ENCODE measurements at regions not wholly inside any gene's neighbourhood (a gene's known extent, or its start where the extent isn't known, plus 50 kb on each side); places are given as distances from the start of the nearest gene placed in this dataset.

DNA sequence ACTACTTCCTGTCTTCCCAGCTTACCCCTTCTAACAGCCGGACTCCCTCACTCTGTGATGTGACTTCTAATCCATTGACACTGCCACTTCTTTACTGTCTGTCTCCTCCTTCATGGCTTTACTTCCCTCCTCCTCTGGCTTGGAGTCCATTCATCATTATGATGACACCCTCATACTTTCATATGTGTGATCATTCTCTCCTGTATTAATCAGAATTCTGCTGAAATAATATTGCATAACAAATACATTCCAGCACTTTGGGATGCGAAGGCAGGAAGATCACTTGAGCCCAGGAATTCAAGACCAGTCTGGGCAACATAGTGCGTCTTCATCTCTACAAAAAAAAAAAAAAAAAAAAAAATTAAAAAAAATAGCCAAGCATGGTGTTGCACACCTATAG is 147.9 kb upstream of the BTBD3 start:
- H3K27me3 ChIP-seq (ENCODE audit: control insufficient read depth, insufficient read depth, low read length) = no peaks in the 10 kb centered on the region
- no peak overlapping the region for H3K9ac ChIP-seq (ENCODE audit: low read length)
- H3K4me3 ChIP-seq (ENCODE audit: low read length) = no peak overlapping the region
- H3K4me1 ChIP-seq (ENCODE audit: control insufficient read depth, insufficient read depth, low read length) = no peaks in the 10 kb centered on the region
- H3K36me3 ChIP-seq (ENCODE audit: control insufficient read depth, insufficient read depth, low read length) = no peaks in the 10 kb centered on the region
- H3K9me3 ChIP-seq (ENCODE audit: control insufficient read depth, low read length) = no peaks in the 10 kb centered on the region

DNA sequence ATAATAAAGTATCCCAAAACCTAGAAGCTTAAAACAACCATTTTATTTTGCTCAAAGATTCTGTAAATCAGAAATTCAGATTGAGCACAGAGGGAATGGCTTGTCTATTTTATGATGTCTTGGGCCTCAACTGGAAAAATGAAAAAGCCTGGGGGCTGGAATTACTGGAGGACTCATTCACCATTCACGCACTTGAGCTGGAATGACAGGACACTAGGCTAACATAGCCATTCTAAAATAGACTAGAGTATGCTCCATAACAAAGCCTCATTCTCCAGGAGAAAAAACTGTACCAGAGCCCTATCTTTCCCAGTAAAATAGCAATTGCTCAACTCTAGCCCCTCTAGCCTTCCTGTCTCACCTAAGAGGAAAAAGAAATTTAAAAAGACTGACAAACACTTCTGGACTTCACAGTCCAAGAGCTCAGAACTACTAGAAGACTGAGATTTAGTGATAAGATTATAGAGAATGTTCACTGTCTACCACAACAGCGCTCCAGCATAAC is 145.4 kb upstream of the BTBD3 start:
- H3K9me3 ChIP-seq (ENCODE audit: control insufficient read depth, low read length) = no peaks in the 10 kb centered on the region

DNA sequence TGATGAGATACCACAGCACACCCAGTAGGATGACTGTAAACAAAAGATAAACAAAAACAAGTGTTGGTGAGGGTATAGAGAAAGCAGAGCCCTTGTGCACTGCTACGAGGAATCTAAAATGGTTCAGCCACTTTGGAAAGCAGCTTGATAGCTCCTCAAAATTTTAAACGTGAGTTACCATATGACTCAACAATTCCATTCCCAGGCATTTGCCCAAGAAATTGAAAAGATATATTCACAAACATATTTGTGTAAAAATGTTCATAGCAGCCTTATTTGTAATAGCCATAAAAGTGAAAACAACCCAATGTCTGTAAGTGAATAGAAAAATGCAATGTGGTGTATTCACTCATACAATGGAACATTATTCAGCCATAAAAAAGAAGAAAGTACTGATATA is 141.0 kb upstream of the BTBD3 start:
- no peaks in the 10 kb centered on the region for H3K4me1 ChIP-seq (ENCODE audit: control insufficient read depth, insufficient read depth, low read length)
- H3K27me3 ChIP-seq (ENCODE audit: control insufficient read depth, insufficient read depth, low read length) = no peaks in the 10 kb centered on the region
- H3K36me3 ChIP-seq (ENCODE audit: control insufficient read depth, insufficient read depth, low read length) = no peaks in the 10 kb centered on the region
- no peak overlapping the region for H3K4me3 ChIP-seq (ENCODE audit: low read length)
- no peaks in the 10 kb centered on the region for H3K9me3 ChIP-seq (ENCODE audit: control insufficient read depth, low read length)
- H3K9ac ChIP-seq (ENCODE audit: low read length) = no peak overlapping the region

More for the DNA sequence above, 145.4 kb upstream of the BTBD3 start:
- Histone ChIP-seq H3K9ac (ENCODE audit: low read length) (no peak overlapping the region), H3K4me1 (ENCODE audit: control insufficient read depth, insufficient read depth, low read length) (no peaks in the 10 kb centered on the region), H3K4me3 (ENCODE audit: low read length) (no peak overlapping the region), H3K27me3 (ENCODE audit: control insufficient read depth, insufficient read depth, low read length) (no peaks in the 10 kb centered on the region), H3K36me3 (ENCODE audit: control insufficient read depth, insufficient read depth, low read length) (no peaks in the 10 kb centered on the region)

DNA sequence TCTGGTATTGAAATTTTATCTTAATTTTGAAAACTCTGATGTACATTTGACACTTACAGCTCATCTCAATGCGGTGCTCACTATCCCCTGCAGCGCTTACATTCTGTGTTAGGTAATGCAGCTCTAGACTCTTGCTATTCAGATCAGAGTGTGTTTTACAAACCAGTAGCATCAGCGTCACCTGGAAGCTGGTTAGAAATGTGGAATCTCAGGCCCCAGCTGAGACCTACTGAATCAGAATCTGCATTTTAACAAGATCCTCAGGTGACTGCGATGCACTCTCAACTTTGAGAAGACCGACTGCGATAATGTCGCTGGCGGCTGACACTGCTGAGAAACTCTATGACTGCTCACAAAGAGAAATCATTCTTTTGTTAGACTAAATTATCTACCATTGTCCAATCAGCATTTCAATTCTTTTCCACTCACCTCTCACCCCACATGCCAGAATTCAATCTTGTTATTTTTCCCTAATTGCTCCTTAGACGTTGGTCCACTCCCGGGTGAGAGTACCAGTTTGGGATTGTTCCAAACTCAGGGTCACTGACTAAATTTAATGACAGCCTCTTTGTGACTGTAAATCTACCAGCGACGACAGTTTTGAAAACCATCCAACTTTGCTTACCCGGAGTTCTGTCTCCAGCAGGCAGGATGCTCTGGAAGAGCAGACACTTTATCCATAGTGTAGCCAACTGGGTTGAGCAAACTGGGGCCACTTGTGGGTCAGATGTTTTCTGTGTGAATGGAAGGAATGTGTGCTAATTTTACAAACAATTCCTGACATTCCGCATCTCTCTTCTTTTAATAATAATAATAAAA is 140.1 kb upstream of the BTBD3 start:
- Histone ChIP-seq H3K27me3 (ENCODE audit: control insufficient read depth, insufficient read depth, low read length) (no peaks in the 10 kb centered on the region), H3K4me3 (ENCODE audit: low read length) (no peak overlapping the region), H3K9ac (ENCODE audit: low read length) (no peak overlapping the region), H3K36me3 (ENCODE audit: control insufficient read depth, insufficient read depth, low read length) (no peaks in the 10 kb centered on the region), H3K4me1 (ENCODE audit: control insufficient read depth, insufficient read depth, low read length) (no peaks in the 10 kb centered on the region), H3K9me3 (ENCODE audit: control insufficient read depth, low read length) (no peaks in the 10 kb centered on the region)

DNA sequence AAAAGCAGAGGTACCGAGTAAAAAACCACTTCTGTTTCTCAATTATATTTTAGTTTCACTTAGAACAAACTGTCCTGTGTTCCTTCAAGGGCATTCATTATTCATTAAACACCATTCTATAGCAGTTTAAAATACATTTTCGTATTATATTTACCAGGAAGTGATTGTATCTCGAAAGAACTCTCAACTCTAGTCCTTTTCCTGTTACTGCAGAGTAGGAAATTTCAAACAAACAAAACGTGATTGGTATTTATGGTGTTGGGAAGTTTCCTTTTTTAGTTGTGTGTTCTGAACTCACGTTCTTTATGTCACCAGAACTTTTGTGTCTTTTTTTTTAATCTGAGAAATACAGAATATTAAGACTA is 139.5 kb upstream of the BTBD3 start:
- Histone ChIP-seq H3K4me1 (ENCODE audit: control insufficient read depth, insufficient read depth, low read length) (no peaks in the 10 kb centered on the region), H3K36me3 (ENCODE audit: control insufficient read depth, insufficient read depth, low read length) (no peaks in the 10 kb centered on the region), H3K4me3 (ENCODE audit: low read length) (no peak overlapping the region), H3K9ac (ENCODE audit: low read length) (no peak overlapping the region), H3K27me3 (ENCODE audit: control insufficient read depth, insufficient read depth, low read length) (no peaks in the 10 kb centered on the region), H3K9me3 (ENCODE audit: control insufficient read depth, low read length) (no peaks in the 10 kb centered on the region)

DNA sequence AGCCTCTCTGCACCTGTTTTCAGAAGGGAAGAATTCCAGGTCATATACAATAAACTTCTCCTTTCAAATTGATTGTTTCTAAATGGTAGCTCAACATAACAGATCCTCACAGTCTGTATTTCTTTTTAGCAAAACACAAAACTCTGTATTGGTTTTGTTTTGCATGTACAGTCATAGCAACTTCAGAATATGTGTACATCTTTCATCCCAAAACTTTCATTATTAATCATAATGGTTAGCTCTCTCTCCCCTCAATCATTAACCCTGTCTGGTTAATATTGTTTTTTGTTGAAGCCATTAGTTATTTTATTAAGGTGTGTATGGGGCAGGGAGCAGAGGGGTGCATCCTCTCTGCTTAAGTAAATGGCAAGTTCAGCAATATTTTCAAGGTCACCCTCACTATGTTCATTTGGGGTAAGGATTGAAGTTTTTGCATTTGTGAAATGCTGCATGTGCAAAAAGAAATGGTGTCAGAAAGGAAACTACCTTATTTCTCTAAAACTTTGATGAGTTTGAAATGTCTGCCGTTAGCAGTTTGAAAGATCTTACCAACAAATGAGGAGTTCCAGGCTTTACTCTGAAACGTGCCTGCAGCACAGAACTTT is 136.8 kb upstream of the BTBD3 start:
- Histone ChIP-seq H3K9ac (ENCODE audit: low read length) (no peak overlapping the region), H3K36me3 (ENCODE audit: control insufficient read depth, insufficient read depth, low read length) (no peaks in the 10 kb centered on the region), H3K4me3 (ENCODE audit: low read length) (no peak overlapping the region), H3K27me3 (ENCODE audit: control insufficient read depth, insufficient read depth, low read length) (no peaks in the 10 kb centered on the region), H3K9me3 (ENCODE audit: control insufficient read depth, low read length) (no peaks in the 10 kb centered on the region), H3K4me1 (ENCODE audit: control insufficient read depth, insufficient read depth, low read length) (no peaks in the 10 kb centered on the region)

DNA sequence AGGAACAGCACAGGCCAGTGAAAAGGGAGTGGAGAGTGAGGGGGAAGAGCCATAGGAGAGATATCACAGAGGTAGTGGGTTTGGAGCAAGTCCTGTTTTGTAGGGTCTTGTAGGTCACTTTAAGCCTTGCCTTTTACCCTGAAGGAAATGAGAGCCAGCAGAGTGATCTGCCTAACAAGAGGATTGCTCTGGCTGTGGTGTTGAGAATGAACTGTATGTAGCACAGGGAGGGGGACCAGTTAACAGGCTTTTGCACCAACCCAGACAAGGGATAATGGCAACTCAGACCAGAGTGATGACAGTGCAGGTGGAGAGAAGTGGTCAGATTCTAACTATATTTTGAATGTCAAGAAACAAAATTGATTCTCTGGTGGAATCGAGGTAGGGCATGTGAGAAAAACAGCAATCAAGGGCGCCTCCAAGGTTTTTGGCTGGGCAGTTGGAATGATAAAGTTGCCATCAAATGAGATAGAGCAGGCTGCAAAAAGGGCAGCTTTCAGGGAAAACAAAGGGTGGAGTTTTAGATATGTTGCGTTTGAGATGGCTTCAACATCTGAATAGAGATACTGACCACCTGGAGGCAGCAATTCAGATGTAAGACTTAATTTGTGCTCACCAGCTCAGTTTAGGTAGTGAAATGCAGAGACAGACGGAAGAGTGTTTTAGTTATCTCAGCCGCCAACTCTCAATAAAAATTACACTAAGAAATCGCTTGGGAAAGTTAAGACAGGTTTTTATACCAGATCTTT is 134.4 kb upstream of the BTBD3 start:
- no peaks in the 10 kb centered on the region for H3K4me1 ChIP-seq (ENCODE audit: control insufficient read depth, insufficient read depth, low read length)
- H3K4me3 ChIP-seq (ENCODE audit: low read length) = no peak overlapping the region
- H3K9me3 ChIP-seq (ENCODE audit: control insufficient read depth, low read length) = no peaks in the 10 kb centered on the region
- no peaks in the 10 kb centered on the region for H3K36me3 ChIP-seq (ENCODE audit: control insufficient read depth, insufficient read depth, low read length)
- H3K27me3 ChIP-seq (ENCODE audit: control insufficient read depth, insufficient read depth, low read length) = no peaks in the 10 kb centered on the region
- no peak overlapping the region for H3K9ac ChIP-seq (ENCODE audit: low read length)

DNA sequence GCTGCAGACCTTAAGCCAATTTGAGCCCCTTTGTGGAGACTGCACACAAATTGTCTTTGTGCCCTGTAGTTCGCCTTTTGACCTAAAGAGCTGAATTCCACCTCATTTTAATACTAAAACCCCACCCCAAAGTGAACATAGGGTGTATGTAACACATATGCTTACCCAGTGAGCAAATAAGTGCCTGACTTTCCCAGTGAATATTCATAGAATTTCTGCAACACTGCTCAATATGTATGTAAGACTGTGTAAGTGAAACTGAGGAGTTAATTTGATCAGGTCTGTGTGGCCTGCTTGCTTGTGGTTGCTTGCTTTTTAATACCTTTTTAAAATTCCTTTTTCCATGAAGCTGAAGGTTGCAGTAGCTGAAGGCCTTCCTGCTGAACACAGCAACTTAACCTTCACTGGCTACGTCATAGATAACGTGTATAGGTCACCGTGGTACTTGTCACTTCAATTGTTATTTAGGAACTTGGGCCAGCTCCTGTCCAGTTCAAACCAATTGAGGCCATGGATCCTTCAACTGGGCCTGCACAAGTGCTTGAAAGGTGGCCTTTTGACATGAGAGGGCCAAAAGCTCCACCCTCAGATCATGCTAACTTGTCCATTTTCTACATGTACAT is 131.7 kb upstream of the BTBD3 start:
- no peak overlapping the region for H3K4me3 ChIP-seq (ENCODE audit: low read length)
- no peaks in the 10 kb centered on the region for H3K36me3 ChIP-seq (ENCODE audit: control insufficient read depth, insufficient read depth, low read length)
- H3K4me1 ChIP-seq (ENCODE audit: control insufficient read depth, insufficient read depth, low read length) = no peaks in the 10 kb centered on the region
- H3K27me3 ChIP-seq (ENCODE audit: control insufficient read depth, insufficient read depth, low read length) = no peaks in the 10 kb centered on the region
- H3K9ac ChIP-seq (ENCODE audit: low read length) = no peak overlapping the region
- no peaks in the 10 kb centered on the region for H3K9me3 ChIP-seq (ENCODE audit: control insufficient read depth, low read length)

DNA sequence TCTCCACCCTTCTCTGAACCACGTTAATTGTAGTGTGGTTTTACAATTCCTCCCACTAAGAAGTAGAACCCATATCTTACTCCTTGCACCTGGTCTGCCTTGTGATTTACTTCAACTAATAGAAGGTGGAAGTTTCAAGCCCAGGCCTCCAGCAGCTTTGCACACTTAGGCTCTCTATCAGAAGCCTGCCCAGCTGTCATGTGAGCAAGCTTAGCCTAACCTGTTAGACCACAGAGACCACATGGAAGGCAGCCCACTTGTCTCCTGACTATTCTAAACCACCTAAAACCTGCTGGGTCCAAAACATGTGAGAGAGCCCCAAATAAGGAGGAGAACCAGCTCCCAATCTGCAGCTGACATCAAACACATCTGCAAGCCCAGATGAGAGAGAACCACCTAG is 127.6 kb upstream of the BTBD3 start:
- Histone ChIP-seq H3K9me3 (ENCODE audit: control insufficient read depth, low read length) (no peaks in the 10 kb centered on the region), H3K36me3 (ENCODE audit: control insufficient read depth, insufficient read depth, low read length) (no peaks in the 10 kb centered on the region), H3K4me1 (ENCODE audit: control insufficient read depth, insufficient read depth, low read length) (no peaks in the 10 kb centered on the region), H3K4me3 (ENCODE audit: low read length) (no peak overlapping the region), H3K27me3 (ENCODE audit: control insufficient read depth, insufficient read depth, low read length) (no peaks in the 10 kb centered on the region), H3K9ac (ENCODE audit: low read length) (no peak overlapping the region)

DNA sequence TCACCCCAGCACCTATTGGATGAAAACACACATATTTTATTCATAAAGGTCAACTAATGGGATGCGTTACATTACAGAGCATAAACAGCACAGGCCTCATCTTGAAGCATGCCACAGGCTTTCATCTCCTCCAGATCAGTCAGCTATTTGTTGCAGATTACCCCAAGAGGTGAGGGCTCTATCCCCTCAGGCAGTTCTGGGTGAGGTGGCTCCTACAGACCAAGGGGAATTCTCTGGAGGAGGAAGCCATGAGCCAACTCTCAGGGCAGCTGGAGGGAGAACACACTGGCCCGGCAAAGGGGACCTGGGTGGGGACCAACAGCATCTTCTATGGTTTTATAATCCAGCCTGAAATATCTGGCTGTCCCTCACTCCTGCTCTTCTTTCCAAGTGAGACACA is 126.4 kb upstream of the BTBD3 start:
- Histone ChIP-seq H3K36me3 (ENCODE audit: control insufficient read depth, insufficient read depth, low read length) (no peaks in the 10 kb centered on the region), H3K4me3 (ENCODE audit: low read length) (no peak overlapping the region), H3K9me3 (ENCODE audit: control insufficient read depth, low read length) (no peaks in the 10 kb centered on the region), H3K9ac (ENCODE audit: low read length) (no peak overlapping the region), H3K27me3 (ENCODE audit: control insufficient read depth, insufficient read depth, low read length) (no peaks in the 10 kb centered on the region), H3K4me1 (ENCODE audit: control insufficient read depth, insufficient read depth, low read length) (no peaks in the 10 kb centered on the region)

DNA sequence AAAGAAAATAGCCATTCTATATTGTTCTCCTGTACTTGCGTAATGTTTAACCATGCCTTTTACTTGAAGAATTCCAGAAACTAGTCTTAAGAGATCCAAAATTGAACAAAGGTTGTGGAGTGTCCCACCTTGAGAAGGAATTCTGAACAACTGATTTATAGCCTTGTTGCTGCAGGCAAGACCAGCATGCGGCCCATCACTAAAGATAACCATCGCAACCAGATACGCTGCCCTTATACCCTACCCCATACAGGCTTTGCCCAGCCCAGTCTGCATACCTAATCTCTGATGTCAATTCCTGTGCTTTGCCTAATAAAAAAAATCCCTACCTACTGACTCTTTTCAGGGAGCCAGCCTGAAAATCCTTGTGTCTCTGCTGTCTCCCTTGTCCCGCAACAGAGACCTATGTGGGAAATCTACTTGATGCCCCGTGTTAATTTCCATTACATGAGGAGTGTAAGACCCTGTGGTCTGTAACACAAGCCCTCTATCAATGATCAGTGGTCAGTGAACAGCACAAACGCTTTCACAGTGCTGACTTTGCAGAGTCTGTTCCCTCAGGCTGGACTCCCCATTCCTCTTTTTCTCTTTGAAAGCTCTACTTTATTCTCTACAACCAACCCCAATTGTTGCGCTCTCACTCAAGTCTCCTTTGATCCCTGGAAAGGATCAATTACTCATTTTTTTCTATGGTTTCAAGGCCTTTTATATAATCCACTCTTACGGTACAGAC is 125.7 kb upstream of the BTBD3 start:
- Histone ChIP-seq H3K4me3 (ENCODE audit: low read length) (no peak overlapping the region), H3K27me3 (ENCODE audit: control insufficient read depth, insufficient read depth, low read length) (no peaks in the 10 kb centered on the region), H3K4me1 (ENCODE audit: control insufficient read depth, insufficient read depth, low read length) (no peaks in the 10 kb centered on the region), H3K36me3 (ENCODE audit: control insufficient read depth, insufficient read depth, low read length) (no peaks in the 10 kb centered on the region), H3K9me3 (ENCODE audit: control insufficient read depth, low read length) (no peaks in the 10 kb centered on the region), H3K9ac (ENCODE audit: low read length) (no peak overlapping the region)

All from mucosa of stomach (tissue), 1 donor.